RWPE1 (cell line): ENCODE measurements at regions not wholly inside any gene's neighbourhood (a gene's known extent, or its start where the extent isn't known, plus 50 kb on each side); places are given as distances from the start of the nearest gene placed in this dataset.

ENCODE experiments used
- CTCF ChIA-PET: fragments of 350-600 bp; sonication (Branson Sonifier 250); formaldehyde crosslinking; extraction: SDS; loops from one replicate; lab custom pipeline; 2021; lab: Yijun Ruan, JAX
- POLR2A ChIA-PET: fragments of 400-600 bp; formaldehyde crosslinking; extraction: SDS; loops from one replicate; lab custom pipeline; 2020; ENCODE audit warnings: antibody characterized with exemption; ENCODE audit not compliant: low non-redundant PET; lab: Yijun Ruan, JAX
- DNase-seq: peaks from one replicate; pipeline ENCODE4 v3.0.0; 2012; ENCODE audit warnings: low spot score
- H3K27ac ChIP-seq: fragments of 450-650 bp; 2 replicates; pipeline ENCODE4 v1.5.1; 2017
- TF ChIP-seq, protein P1 (sequence below): fragments of 450-650 bp; conservative IDR thresholded peaks from 2 replicates; pipeline ENCODE4 v1.5.1; 2017; ENCODE audit warnings: low read depth, mild to moderate bottlenecking

DNA sequence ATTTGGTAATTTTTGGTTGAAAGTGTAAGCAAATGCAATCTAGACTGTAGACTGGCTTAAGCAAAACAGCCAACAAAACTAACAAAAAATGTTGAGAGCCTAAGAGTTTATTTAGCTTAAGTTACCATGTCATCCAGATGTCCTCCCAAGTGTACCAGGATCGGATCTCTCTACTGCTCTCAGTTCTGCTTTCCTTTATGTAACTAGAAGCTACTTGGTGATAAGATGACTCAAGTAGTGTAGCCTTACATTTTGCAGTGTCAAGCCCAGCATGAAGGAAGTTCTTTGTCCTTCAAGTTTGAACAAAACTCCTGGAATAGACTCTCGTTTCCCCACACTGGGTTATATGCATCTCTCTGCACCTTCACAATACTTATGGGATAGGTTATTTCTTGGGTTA is 1500.0 kb downstream of the STIM2 start:
- POLR2A ChIA-PET: no interaction called here
- CTCF ChIA-PET: no interaction called here
- TF ChIP-seq, protein P1, sequence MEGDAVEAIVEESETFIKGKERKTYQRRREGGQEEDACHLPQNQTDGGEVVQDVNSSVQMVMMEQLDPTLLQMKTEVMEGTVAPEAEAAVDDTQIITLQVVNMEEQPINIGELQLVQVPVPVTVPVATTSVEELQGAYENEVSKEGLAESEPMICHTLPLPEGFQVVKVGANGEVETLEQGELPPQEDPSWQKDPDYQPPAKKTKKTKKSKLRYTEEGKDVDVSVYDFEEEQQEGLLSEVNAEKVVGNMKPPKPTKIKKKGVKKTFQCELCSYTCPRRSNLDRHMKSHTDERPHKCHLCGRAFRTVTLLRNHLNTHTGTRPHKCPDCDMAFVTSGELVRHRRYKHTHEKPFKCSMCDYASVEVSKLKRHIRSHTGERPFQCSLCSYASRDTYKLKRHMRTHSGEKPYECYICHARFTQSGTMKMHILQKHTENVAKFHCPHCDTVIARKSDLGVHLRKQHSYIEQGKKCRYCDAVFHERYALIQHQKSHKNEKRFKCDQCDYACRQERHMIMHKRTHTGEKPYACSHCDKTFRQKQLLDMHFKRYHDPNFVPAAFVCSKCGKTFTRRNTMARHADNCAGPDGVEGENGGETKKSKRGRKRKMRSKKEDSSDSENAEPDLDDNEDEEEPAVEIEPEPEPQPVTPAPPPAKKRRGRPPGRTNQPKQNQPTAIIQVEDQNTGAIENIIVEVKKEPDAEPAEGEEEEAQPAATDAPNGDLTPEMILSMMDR: no peak
- no peak overlapping the region for H3K27ac ChIP-seq
- DNase-seq: no peak

DNA sequence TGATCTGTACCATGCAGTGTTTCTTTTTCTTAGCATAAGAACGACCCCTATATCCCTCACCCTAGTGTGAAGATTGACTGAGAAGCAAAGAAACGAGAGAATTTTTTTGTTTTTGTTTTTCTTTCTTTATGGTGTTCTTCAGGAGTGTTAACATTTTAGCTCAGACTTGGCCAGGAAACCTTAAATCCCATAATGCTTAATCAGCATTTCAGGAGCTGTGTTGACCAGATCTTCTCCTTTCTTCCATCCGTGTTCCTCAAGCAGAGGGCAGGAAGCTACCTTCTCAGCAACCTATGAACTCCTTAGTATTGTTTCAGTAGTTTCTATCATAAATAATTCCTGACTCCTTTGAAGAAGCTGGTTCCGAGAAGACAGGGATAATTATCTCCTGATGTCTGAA is 1501.5 kb downstream of the STIM2 start:
- TF ChIP-seq, protein P1: no peak
- H3K27ac ChIP-seq: no peak overlapping the region
- POLR2A ChIA-PET: no interaction called here
- no peak for DNase-seq
- CTCF ChIA-PET: no interaction called here

DNA sequence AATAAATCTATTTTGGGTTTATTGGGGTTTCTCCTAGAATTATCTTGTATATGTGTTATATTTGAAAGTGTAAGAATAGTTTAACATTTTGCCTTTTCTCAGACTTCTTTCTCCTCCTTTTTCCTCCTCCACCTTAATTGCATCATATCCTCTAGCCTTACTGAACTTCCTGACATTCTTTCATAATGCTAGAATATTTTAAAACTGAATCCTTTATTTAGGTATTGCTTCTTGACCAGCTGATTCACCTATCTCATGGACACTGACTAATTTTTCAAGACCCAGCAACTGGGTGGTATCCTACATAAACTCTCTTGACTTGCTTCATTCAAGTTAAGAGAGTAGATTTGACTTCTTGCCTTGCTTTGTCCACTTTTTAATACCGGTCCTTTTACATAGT is 1508.9 kb downstream of the STIM2 start:
- peak; percentile 26 for DNase-seq
- no peak overlapping the region for H3K27ac ChIP-seq
- POLR2A ChIA-PET: no interaction called here
- CTCF ChIA-PET: no interaction called here
- TF ChIP-seq, protein P1: no peak

DNA sequence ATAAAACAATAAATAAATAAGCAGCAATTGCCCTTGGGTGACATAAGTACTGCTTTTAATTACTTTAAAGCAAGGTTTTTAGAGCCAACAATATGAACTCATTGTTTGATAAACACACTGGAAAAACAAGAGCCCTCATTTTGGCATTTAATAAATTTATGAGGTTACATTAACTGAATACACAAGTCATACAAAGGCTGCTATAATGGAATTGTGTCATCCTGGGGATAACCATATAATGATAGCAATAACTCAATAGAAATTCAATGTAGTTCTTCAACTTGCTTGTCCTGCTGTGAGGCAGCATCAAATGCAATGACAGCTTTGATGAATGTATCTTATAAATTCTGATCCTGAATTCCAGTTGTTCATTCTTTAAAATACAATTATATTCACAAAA is 1512.5 kb downstream of the STIM2 start:
- DNase-seq: no peak
- H3K27ac ChIP-seq: no peak overlapping the region
- ChIA-PET POLR2A (no interaction called here), CTCF (no interaction called here)
- TF ChIP-seq, protein P1: no peak

DNA sequence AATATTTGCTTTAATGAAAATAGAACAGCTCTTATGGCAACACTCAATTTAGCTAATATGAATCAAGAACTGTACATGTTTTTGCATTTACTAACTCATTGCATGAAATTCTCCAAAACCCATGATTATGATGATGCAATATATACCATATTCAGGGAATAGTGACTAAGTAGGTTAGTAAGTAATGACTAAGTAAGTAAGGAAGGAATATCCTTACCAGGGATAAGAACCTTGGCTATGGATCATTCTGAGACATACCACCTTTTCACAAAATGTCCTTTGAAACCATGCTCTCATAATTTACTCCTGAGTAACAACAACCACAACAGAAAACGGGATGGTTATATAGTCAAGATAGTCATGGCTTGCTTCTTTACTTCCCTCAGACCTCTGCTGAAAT is 1513.0 kb downstream of the STIM2 start:
- CTCF ChIA-PET: no interaction called here
- TF ChIP-seq, protein P1: no peak
- no peak overlapping the region for H3K27ac ChIP-seq
- POLR2A ChIA-PET: no interaction called here
- peak; percentile 3 for DNase-seq

DNA sequence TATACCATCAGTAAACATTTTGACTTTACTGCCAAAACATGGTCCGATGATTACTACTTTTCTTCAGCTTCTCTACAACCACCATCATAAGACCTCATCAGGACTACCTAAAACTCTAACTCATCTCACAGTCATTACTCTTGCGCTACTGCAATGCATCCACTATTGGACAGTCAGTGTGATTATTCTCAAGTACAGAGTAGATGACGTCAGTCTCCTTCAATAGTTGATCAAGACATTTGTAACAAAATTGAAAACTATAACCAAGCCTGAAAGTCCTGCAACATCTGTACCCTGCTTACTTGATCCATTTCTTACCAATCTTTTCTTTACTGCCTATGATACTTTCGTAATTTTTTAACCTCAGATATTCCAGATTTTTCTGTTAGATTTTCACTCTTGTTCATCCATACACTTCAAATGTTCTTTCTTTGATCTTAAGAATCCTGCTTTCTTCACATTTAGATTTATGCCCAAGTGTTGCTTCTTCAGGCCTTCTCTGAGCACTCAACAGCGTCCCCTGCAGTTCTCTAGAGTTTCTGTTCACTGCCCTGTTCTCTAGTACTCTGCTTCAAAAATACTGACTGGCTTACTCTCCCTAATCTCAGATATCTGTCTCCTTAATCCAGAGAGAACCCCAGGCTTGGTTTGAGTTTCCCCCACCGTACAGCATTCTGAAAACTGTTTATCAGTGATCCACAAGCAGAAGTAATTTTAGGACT is 1517.6 kb downstream of the STIM2 start:
- ChIA-PET POLR2A (no interaction called here), CTCF (no interaction called here)
- no peak for DNase-seq
- H3K27ac ChIP-seq: no peak overlapping the region
- TF ChIP-seq, protein P1: no peak
